ENCODE measurements at regions not wholly inside any gene's neighbourhood (a gene's known extent, or its start where the extent isn't known, plus 50 kb on each side); places are given as distances from the start of the nearest gene placed in this dataset.

DNA sequence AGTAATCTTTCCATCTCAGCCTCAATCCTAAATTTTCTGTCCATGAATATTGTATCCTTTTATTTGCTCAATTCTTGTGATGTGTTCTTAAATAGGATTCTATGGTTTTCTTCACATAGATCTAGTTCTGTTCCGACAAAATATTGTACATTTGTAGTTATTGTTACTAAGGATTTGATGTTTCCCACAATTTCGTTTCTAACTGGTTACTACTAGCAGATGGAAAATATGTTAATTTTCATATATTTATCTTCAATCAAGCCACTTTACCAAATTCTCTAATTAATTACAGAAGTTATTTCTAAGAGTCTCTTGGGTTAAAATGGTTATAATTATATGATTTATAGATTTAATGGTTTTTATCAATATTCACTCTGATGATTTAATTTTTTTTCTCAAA is 60.3 kb downstream of the SEC61B start:
- no peak for DNase-seq

DNA sequence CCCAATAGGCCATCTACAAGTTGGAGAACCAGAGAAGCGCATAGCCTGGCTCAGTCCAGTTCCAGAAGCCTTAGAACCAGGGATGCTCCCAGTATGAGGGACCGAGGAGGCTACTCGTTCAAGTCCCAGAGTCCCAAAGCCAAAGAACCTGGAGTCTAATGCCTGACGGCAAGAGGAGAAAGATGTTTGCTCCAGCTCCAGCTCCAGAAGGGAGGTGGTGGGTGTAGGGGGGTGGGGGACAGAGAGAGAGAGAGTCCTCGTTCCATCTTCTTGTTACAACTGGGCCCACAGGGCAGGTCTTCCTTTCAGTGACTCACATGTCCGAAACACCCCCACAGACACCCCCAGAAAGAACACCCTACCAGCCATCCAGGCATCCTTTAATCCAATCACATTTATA is 63.9 kb downstream of the SEC61B start:
- DNase-seq = no peak

DNA sequence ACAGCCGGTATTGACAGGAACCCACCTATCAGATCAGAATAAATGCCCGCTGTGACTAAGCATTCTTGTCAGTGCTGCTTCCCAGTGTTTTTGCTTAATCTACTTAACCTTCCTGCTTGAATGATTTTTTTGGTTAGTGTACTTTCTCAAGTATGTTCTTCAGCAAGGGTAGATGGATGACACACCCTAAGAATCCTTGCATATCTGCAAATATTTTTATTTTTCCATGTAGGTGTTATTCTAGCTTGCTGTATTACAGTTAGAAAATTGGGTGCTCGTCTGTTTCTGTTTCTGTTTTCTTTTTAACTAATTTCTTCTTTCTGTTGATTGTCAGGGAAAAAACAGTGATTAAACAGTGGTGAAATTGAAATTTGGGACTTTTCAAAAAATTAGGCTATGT is 64.5 kb downstream of the SEC61B start:
- DNase-seq = no peak

DNA sequence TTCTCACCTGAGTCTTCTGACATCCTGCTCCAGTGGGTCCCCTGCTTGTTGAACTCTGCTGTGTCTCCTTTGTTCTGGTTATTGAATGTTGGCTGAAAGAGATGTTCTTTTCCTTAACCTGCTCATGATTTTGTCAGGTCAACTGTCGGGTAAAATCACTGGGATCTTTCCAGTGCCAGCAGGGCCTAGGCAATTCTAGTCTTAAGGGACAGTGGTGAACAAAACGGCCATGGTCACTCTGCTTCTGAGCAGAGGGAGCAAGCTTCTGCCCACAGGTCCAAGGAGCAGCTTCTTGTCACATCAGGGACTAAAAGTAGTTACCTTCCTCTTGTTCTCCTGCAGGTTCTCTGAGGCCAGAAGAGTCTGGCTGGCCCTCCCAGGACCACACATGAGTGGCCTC is 65.6 kb downstream of the SEC61B start:
- no peak for DNase-seq

DNA sequence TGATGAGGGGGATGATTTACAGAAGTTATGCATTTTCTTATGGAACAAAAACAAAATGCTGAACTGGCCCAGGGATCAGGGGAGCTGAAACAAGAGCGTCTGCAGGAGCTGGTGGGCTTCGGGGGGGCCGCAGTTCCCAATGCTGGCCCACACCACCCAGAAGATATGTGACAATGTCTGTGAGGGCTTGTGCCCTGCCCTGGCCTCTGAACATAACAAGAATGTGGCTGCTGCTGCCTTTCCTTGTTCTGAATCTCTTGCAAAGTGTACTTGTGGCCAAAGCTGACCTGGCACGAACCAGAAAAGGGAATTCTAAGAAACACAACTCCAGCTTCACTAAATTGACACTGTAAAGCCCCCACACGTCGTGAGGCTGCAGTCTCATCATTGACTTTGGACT is 66.7 kb downstream of the SEC61B start:
- DNase-seq = no peak

DNA sequence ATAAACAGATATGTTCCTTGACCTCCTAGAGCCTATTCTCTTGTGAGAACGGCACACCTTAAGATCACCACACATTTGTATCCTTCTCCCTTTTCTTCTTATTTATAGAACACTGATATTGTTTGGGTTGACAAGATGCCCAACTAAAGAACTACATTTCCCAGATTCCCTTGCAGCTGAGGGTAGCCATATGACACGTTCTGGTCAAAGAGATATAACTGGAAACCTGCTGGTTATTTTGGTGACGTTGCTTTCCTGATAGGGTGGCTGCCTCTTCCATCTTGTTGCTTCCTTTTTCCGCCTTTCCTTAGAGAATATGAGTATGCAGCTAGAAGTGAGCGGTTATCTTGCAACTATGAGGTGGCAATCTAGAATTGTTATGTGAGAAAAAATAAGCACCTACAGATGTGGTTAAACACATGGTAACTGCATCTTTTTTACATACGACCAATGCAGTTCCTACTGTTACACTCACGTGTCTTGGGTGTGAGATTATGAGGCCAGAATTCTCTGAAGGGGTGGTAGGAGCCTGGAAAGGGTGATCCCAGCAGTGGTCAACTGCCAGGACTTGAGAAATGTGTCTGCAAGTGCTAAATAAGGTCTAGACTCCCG is 72.9 kb downstream of the SEC61B start:
- DNase-seq = no peak

DNA sequence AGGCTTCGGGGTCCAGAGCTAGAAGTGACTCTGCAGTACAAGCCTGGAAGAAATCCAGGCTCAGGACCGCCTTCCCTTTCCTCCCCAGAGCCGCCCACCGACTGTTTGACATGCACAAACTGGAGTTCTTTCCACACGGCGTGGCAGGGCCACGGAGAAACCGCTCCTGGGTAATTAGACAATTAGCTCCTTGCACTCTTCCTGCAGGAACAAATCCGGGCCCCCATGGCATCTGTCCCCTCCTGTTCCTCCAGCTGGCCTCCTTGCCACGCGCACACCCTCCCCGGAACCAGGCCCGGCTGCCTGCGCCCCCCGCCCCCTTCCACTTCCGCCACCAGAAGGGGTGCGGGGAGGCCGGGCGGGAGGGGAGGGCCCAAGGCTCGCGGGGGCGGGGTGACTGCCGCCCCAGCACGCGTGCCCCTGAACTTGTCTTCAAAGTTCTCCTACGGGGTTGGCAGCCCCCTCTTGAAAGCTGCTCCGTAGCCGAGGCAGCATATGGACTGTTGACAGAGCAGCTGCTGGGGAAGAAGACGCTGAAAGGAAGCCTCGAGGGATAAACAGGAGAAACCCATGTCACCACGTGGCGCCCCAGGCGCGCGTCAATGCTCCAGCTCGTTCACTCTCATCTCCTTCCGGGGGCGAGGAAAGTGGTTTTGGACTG is 74.3 kb downstream of the SEC61B start:
- DNase-seq = peak; percentile 24

DNA sequence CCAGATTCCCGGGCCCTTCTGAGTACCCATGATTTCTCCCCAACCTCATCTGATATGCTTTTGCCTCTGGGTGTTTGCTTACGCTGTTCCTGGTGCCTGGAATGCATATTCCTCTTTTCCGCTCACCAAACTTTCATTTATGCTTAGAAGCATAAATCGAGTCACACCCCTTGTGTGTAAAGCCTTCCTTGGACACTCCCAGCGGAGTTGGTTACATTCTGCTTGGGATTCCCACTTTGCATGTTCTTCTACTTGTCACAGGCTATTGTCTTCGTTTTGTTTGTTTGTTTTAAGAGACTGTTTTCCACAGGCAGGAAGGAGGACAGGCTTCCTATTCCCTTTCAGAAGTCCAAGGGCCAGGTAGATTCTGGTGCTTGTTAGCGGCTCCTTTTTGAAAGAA is 76.5 kb downstream of the SEC61B start:
- no peak for DNase-seq

DNA sequence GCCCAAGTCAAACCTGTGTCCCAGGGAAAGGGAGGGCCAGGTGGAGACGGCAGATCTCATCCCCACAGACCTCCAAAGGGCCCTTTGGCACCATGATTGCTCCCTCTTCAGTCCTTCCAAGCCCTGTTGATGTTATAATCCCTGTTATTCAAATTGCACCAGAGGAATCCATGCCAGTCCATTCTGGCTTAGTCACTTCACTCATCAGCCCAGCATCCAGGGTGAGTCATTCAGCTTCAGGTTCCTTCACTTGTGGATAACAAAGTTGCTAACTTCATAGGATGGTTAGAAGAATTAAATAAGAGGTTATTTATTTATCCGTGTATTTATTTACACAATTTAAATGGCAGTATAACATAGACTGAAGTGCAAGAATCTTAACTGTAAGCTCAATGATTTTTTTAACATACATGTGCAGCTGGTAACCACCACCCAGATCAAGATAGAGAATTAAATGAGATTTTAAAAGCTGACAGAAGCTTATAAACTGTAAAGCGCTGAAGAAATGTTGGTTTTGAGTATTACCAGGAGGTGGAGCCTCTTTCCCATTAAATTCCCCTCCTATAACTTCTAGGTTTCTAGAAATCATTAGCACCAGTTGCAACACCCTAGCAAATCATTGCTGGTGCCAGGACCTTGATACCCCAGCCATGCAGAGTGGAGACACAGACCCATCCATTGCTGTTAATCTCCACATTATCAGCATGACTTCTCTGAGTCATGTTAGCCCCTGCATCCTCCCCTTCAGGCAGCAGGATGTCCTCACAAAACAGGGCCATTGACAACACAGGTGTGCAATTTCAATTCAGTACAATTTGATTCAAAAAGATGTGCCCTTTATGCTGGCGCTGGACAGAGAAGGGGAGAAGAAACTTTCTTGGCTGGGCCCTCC is 77.4 kb downstream of the SEC61B start:
- no peak for DNase-seq

DNA sequence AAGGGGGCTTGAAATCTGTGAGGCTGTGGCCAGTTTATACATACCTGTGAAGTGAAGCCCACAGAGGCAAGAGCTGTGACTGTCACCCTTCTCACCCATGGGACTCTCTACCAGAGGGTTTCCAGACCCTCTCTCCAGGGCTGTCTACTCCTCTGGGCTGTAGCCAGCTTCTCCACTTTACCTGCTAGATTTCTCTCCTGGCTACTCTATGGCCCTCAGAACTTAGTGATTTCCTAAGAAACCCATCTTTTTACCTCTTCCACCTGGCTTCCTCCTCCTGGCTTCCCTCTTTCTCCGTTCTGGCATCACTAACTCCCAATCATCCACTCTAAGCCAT is 78.0 kb downstream of the SEC61B start:
- no peak for DNase-seq

DNA sequence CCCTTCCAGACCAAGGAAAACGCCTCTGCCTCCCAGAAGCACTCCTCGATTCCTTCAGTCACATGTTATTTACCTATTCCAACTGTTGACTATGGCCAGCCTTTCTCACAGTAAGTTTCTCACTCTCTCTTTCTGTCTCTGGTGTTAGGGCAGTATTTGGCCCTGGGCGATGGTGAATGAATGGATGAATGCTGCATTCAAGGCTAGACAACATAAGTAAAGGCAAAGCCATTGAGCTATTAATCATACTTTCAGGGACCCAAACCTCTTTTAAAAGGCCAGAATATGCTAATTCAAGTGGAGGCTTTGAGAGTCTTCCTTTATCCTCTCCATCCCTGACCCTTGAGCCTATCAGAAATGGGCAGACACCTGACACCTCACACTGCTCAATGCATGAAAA is 78.5 kb downstream of the SEC61B start:
- no peak for DNase-seq

DNA sequence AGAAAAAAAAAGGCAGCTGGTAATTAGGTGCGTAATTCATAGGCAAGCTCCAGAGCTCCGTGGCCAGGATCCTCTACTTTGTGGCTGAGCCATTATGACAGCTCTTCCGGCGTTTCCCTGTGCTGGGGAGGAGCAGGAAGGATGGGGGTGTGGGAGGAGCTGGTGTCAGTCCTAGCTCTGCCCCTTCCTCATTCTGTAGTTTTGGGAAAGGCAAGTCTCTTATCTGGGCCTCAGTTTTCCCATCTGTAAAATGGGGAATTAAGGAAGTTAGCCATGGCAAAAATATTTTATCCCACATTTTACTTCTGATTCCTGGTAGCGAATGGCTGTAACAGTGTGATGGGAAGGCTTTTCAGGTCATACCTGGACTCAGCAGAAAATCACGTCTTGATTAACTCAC is 81.1 kb downstream of the SEC61B start:
- DNase-seq = no peak

DNA sequence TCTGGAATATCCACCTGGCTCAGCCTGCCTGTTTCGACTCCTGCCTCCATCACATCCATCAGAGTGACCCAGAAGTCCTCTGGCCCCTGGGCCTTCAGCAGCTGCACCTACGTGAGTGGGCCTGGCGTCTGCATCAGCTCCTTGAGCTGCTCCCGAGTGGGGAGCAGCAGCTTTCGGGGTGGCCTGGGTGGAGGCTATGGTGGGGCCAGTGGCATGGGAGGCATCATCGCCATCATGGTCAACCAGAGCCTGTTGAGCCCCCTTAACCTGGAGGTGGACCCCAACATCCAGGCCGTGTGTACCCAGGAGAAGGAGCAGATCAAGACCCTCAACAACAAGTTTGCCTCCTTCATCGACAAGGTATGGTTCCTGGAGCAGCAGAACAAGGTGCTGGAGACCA is 83.0 kb downstream of the SEC61B start:
- DNase-seq = no peak

DNA sequence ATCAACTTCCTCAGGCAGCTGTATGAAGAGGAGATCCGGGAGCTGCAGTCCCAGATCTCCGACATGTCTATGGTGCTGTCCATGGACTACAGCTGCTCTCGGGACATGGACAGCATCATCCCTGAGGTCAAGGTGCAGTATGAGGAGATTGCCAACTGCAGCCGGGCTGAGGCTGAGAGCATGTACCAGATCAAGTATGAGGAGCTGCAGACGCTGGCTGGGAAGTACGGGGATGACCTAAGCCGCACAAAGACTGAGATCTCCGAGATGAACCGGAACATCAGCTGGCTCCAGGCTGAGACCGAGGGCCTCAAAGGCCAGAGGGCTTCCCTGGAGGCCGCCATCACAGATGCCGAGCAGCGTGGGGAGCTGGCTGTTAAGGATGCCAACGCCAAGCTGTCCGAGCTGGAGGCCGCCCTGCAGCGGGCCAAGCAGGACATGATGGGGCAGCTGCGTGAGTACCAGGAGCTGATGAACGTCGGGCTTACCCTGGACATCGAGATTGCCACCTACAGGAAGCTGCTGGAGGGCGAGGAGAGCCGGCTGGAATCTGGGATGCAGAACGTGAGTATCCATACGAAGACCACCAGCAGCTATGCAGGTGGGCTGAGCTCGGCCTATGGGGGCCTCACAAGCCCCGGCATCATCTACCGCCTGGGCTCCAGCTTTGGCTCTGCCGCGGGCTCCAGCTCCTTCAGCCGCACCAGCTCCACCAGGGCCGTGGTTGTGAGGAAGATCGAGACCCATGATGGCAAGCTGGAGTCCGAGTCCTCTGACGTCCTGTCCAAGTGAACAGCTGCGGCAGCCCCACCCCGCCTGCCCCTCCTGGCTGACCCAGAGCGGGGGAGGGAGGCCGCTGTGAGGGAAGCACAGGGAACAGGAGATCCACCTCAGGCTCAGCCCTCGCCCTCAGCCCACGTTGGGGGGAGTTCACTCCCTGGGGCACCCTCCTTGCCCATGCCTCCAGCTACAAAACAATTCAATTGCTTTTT is 84.0 kb downstream of the SEC61B start:
- no peak for DNase-seq

DNA sequence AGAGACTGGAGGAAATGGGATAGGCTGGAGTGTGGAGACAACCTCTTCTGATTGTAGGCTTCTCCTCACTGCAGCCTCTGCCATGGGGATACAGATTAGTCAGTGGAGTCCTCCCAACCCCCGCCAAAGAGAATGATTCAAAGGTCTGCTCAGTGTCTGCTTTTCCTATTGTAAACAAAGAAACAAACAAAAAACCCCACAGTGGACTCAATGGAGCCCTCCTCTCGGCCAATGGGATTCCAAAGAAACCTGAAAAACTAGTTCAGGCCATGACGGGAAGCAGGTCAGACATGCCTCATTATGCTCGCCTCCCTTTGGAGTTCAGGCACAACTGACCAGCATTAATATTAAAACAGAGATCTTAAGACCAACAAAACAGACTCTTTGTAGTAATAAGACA is 85.8 kb downstream of the SEC61B start:
- DNase-seq = no peak

DNA sequence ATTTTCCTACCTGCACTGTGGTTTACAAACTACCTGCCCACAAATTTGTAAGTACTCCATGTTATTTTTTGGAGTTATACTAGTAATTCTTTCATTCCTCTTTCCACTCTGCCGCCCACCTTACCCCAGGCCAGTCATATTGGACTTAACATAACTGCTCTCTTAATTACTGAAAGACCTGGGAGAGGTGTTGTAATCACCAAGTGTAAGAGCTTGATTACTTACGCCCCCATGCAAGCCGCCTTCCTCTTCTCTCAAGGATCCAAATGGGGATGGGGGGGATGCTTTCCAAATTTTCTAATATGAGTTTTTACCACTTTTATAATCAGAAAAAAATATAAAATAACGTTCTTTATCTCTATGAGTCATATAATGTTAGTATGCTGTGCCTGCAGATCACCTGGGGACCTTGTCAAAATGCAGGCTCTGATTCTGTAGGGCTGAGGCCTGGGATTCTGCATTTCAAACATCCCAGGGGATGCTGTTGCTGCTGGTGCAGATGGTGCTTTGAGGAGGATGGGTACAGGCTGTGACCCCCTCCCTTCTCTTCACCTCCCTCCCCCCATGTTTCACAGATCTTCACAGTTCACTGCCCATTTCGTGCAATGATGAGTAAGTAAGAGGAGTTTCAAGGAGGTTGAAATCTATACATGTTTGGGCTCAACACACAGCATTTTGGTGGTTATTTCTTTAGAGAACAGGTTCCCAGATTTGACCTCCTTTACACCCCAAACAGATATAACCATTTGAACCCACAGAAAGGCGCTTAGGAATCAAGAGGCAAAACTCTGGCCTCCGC is 87.3 kb downstream of the SEC61B start:
- no peak for DNase-seq

DNA sequence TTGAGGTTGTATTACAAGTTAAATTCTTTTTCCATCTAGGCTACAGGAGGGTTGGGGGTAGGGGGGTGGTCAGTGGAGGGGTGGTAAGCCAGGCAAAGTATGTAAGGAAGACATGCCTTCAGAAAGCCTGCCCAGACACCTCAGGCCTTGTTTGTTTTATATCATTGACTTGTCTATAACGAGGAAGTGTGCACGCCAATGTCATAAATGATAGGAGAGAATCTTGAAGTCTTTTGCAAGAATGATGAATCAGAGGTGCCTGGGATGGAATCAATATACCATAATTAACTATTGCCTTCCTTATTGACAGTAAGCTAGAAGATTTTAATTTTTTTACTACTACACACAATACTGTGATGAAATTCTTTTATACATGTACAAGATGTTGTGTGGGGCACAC is 90.7 kb downstream of the SEC61B start:
- no peak for DNase-seq

DNA sequence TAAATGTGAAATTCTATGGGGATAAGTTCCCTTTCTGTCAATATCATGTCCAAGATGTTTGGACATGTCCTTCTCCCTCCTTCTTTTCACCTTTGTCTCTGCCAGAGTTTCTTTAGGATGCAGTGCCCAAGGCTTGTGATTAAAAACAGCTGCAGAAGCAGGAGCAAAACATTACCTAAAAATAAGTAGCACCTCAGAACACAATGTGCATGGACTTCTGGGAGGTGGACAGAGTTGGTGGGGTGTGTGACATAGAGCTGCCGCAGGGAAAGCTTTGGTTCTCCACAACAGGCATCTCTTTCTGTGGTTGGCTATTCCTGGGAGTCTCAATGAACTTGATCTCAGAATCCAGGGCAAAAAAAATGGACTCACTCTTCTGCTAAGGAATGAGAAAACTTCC is 97.0 kb downstream of the SEC61B start:
- DNase-seq = no peak

DNA sequence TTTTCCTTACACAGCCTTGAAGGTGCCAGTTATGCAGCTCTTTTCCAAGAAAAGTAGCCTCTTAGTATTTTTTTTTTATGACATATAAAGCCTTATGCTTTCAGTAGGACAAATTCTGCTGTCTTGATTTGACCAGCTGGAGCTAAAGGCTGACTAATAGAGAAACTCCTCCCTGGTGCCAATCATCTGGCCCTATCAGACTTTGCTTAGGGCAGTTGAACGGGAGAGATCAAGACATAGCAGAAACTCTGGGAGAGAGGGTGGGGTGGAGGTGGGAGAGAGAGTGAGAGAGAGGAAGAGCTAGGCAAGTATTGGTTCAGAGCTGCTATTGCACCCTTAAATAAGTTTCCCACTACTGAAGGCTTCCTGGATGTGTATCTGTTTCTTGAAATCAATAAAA is 100.2 kb downstream of the SEC61B start:
- no peak for DNase-seq

DNA sequence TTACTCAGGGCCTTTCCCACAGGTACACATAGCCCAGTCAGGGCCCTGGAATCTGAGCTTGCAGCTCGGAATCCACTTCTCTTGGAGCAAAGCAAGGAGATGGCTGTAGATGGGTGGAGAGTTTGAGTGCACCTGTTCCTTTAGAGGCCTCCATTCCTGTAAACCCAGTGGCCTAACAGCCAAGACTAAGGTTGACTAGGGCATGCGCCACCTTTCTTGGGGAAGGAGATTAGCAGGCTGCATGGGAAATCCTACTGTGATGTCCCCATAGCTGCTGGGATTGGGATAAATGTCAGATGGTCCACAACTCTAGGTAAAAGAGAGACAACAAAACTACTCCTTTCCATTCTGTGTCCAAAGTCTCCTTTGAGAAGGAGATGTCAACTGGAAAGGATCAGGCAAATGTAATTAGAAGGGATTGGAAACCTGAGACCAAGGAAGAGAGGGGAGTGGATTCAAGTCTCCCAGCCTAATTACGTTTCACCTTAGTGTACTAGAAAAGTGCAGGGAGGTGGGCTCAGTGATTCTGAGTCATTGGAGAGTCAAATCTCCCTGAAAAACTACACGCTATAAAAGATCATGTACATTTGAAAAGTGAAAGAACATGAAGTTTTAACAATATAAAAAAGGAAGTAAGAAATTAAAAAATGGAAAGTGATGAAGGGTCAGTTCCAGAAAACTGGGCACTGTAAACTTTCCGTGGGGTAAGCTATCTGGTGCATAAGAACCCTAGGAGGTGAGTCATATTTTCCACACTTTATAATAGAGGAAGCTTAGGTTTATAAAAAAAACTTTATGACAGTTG is 104.2 kb downstream of the SEC61B start:
- DNase-seq = no peak

DNA sequence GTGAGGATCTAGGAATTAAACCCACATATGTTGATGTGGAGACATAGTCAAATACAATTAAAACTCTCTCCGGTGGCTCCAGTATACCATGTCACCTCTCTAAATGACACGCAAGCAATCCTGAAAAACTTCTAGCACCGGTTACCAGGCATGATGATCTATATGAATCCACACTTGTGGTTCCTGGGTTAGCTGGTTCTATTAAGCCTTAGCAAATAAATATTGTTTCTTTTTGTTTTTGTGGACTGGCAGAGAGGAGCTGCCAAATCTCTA is 104.8 kb downstream of the SEC61B start:
- DNase-seq = no peak

DNA sequence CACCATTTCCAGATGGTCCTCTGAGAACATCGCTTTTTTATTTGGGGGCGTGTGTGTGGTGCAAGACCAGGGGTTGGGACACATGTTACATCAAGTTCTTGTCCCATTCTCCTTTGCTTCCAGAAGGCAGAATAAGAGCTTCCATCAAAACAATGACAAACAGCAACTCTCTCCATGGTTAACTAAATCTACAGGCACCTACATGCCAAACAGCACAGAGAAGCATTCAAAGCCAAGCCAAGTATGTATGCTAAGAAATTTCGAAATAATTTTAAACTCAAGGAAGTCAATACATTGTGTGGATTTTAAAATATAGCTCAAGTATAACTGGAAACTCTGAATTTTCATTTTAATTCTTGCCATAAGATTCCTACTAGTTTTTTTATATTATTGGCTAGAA is 105.6 kb downstream of the SEC61B start:
- DNase-seq = no peak
